Jurkat, Clone E6-1 (cell line): ENCODE measurements at regions not wholly inside any gene's neighbourhood (a gene's known extent, or its start where the extent isn't known, plus 50 kb on each side); places are given as distances from the start of the nearest gene placed in this dataset.
"Not testable (repeated sequence)": the region's sequence is repeated elsewhere in the genome, so short reads cannot be mapped to it uniquely, and the experiment has no call there.

ENCODE experiments used
- DNase-seq: peaks from one replicate; pipeline ENCODE4 v3.0.0-alpha.2; 2011; ENCODE audit warnings: low read depth, low spot score
- H3K4me3 ChIP-seq: 2 replicates; pipeline ENCODE4 v1.5.1; 2011; ENCODE audit warnings: mild to moderate bottlenecking, low read length, control low read depth, moderate library complexity

DNA sequence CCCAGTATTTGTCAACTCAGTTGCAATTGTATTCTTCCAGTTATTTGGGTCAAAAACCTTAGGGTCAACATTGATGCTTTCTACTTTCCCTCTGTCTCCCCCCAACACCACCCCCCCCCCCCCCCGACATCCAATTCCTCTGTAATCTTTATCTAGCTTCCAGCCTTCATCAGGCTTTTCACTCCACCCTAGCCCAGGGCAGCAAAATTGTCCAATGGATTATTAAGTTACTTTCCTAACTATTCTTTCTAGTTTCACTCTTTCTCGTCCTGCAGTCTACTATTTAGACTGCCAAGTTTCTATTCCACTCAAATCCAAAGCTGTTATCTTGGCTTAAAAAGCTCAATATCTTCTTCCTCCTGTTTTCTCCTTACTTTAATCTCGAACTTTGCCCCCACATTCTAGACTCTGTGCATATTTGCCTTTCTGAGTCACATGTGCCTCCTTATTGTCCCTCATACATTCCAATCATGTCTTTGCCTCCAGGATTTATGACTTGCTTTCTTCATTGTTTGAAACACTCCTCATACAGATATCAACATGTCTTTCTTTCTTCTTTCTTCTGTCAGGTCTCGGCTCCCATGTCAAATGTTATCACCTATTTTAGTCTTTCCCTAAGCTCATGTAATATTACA, 196.6 kb upstream of the TMEM196 start:
- DNase-seq: no peak
- no peak overlapping the region for H3K4me3 ChIP-seq

DNA sequence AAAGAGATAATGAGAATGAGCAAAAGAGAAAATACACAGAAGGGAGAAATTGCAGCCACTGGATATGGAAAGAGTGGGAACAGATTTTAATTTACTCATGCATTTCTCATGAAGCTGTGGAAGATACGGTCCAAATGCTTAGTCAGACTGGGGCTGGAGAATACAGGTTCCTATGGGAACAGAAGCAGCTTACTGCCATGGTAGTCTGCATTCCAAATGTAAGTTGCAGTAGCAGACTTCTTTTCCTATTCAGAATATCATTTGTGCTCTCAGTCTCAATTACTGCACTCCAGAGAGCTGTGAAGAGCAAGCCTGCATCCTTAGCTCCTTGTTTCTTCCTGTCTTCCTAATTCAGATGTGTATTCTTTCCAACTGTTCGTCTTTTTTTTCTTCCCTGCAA, 190.8 kb upstream of the TMEM196 start:
- no peak for DNase-seq
- no peak overlapping the region for H3K4me3 ChIP-seq

DNA sequence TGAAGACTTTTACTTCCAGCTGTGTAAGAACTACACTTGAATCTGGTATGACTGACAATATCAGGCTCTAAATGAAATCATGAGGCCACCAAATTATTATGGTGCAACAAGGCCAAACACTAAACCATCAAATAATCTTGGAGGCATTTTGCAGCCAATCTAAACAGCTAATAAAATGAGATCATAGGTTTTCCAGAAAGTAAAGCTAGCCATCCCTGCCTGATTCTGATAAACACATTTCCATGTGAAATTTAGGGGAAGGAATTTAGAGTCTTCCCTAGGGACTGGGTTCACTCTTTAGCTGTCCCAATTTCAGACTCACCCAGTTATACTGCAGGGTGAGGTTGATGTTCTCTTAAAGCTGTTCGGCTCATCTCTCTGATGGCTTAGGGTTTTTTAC, 190.3 kb upstream of the TMEM196 start:
- H3K4me3 ChIP-seq: no peak overlapping the region
- no peak for DNase-seq

DNA sequence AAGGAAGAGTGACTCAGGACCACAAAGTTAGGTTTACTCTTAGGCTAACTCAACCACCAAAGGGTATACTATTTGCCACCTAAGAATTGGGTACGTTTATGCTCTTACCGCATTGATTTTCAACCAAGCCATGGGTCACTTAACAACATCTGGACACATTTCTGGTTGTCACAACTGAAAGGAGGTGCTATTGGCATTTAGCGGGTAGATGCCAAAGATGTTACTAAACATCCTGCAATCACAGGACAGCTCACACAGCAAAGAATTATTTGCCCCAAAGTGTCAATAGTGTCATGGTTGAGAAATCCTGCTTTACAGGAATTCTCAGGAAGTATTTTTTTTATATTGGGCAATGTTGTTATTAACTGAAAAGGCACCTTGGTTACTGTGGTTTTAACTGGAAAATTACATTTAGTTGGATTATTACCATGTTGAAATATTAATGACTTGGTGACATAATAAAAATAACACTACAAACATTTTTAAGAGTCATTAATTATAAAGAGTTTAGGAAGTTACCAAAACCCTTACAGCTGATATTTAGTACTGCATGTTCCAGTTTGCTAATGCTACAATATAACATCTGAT, 185.0 kb upstream of the TMEM196 start:
- H3K4me3 ChIP-seq: no peak overlapping the region
- no peak for DNase-seq

DNA sequence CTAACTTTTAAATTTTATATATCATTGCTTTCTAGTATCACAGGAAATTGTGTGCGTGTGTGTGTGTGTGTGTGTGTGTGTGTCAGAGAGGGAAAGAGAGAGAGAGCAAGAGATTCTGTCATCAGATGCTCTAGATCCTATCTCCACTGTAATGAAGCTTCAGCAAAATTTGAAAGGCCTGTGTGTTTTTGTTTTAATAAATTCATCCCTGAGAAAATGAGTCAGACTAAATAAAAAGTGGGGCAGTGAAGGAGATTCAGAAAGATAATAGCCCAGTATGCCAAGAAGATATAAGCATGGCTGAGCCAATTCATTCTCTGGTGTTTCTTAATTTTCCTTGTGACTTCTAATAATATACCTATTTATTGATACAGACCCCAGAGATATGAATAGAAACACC, 184.2 kb upstream of the TMEM196 start:
- DNase-seq: no peak
- H3K4me3 ChIP-seq: no peak overlapping the region

DNA sequence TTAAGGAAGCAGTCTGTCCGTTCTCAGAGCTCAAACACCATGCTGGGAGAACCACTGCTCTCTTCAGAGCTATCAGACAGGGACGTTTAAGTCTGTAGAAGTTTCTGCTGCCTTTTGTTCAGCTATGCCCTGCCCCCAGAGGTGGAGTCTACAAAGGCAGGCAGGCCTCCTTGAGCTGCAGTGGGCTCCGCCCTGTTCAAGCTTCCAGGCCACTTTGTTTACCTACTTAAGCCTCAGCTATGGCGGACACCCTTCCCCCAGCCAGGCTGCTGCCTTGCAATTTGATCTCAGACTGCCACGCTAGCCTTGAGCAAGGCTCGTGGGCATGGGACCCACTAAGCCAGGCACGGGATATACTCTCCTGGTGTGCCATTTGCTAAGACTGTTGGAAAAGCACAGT, 180.7 kb upstream of the TMEM196 start:
- not testable (repeated sequence) for H3K4me3 ChIP-seq, DNase-seq

DNA sequence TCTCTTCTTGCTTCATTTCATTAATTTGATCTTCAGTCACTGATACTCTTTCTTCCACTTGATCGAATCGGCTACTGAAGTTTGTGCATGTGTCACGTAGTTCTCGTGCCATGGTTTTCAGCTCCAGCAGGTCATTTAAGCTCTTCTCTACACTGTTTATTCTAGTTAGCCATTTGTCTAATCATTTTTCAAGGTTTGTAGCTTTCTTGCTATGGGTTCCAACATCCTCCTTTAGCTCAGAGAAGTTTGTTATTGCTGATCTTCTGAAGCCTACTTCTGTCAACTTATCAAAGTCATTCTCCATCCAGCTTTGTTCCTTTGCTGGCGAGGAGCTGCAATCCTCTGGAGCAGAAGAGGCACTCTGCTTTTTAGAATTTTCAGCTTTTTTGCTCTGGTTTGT, 180.0 kb upstream of the TMEM196 start:
- not testable (repeated sequence) for DNase-seq, H3K4me3 ChIP-seq

DNA sequence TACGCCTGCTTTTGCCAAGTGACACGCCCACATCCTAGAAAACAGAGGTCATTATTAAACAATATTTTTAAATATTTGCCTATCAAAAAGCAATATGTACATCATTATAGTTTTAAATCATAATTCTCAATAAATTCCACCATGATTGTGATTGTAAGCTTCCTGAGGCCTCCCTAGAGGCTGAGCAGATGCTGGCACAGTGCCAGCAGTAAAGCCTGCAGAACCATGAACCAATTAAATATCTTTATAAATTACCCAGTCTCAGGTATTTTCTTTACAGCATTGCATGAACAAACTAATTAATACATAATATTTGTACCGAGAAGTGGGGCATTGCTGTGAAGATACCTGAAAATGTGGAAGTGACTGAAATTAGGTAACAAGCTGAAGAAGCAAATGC, 174.7 kb upstream of the TMEM196 start:
- no peak overlapping the region for H3K4me3 ChIP-seq
- DNase-seq: no peak

DNA sequence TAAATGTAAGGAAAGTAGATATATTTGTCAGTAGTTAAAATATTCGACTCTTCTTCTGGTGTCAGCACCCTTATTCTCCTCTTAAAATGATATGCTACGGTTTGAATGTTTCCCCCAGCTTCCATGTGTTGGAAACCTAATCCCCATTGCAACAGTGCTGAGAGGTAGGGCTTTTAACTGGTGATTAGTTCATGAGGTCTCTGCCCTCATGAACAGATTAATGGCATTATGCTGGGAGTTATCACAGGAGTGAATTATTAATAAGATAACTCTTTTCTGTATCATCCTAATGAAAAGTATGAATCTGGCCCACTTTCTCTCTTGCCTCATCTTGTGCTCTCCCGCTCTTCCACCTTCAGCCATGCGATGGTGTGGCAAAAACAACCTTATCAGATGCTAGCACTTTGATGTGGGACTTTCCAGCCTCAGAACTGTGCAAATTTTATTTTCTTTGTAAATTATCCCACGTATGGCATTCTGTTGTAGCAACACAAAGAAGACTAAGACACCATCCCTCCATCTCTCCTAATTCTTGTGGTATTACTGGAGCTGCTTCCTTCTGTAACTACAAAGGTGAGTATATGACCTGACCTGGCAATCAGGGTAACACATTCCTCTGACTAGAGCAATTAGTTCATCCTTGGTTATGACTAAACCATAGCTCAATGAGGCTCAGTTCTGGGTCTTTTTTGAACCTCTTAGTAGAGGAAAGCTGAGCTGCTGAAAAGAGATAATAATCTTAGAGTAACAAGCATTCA, 171.1 kb upstream of the TMEM196 start:
- no peak for DNase-seq
- no peak overlapping the region for H3K4me3 ChIP-seq

DNA sequence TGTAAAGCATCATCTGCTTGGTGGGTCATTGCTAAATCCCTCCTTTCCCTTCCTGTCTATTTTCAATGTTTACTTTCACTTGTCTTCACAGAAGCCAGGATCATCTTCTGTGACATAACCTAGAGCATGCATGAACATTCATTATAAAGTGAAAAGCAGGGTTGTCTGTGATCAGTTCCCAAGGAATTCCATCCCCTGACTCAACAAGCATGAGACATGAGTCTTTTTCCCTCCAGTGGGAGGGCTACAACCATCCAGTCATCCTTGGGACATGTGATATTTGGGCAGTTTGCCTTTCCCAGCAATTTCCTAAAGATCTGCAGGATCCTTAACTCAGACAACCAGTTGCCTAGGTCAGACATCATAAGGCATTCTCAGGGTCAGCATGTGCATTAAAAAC, 166.3 kb upstream of the TMEM196 start:
- H3K4me3 ChIP-seq: no peak overlapping the region
- DNase-seq: no peak

DNA sequence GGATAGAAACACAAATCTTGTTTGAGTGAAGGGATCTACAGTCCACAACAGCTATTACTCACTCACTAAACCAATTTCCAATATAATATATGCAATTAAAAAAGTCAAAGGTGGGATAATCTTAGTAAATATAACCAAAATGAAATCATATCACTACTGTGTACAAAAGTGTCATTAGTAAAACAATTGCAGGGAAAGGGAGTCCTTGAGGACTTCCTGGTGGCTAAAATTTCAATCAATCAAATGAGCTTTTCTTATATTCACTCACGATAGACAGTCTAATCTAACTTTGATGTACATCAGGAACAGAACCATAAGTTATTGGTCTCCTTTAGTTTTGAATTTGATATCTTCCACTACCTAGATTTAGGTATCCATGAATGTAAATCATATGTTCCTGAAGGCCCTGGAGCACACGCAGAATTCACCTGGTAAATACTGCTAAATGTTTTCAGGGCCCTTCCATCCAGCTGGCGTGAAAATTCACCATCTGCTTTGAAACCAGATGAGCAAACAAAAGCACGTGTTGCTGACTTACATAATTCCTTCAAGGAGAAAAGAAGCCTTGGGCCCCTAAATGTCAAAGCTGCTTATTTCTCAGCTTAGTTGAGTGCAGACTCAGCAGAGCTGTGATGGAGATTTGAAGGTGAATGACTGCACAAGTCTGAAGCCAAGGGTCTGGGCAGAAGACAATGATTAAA, 159.3 kb upstream of the TMEM196 start:
- no peak for DNase-seq

DNA sequence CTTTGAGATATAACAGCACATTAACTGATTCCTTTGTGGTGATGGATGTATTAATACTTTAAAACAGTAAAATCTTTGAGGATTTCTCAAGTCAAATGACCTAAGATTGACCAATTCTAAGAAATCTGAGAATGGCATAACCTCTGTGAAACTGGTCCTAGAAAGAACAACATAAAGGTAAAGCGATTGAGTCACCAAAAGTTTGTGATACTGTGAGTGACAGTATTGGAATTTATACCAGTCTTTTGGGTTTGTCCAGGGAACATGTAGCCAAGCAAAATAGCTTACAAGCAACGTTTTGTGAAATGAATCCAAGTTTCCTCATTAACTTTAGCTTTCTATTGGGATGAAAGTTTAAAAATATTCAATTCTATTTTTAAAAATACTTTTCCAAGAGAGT, 157.4 kb upstream of the TMEM196 start:
- no peak overlapping the region for H3K4me3 ChIP-seq
- no peak for DNase-seq

More for the DNA sequence above, 159.3 kb upstream of the TMEM196 start:
- no peak overlapping the region for H3K4me3 ChIP-seq

DNA sequence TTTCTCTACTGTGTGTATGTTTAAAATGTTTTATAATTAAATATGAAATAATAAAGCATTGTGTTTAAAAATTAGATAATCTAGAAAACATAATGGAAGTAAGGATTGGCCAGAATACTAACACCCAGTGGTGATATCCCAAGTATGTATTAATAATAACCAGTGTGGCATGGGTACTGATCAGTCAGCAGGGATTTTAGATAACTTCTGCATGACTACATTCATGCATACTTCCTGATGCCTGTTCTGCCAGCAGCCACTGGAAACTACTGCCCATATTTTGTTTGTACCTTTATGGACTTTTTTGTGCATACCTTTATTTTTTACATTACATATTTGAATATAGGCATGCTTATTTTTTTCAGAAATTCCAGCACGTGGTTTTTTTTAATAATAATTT, 156.6 kb upstream of the TMEM196 start:
- no peak for DNase-seq
- no peak overlapping the region for H3K4me3 ChIP-seq

DNA sequence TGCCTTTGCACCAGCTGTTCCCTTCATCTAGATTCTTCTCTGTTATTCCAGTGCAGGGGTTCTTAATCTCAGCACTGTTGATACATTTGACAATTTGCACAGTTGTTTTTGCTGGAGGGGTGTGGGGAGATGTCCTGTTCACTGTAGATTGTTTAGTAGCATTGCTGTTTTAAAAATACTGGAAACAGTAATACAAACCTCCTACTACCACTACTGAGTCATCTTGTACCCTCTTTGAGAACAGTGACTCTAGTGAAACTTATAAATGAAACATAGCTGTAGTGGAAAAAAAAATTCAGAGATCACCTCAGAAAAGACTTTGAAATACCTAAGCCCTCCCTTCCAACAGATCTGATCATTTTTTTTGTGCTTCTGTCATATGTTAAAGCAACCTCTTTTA, 154.8 kb upstream of the TMEM196 start:
- no peak overlapping the region for H3K4me3 ChIP-seq
- DNase-seq: no peak

DNA sequence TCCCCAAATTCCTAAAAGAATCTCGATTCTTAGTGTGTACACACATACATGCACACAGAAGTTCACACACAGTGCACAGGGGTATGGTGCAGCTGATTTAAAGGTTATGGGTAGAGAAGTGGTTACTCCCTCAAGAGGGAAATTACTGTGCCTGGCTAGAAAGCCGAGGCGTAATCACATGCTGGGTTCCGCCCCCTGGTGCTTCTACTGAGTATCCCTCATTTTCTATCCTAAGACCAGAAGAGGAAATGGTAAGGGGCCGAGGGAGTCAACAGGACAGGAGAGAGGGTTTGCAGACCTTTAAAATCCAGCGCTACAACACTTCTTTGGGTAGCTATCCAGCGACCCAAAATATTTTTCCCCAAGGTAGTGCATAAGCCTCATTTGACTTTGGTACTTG, 147.3 kb upstream of the TMEM196 start:
- no peak for DNase-seq
- no peak overlapping the region for H3K4me3 ChIP-seq

DNA sequence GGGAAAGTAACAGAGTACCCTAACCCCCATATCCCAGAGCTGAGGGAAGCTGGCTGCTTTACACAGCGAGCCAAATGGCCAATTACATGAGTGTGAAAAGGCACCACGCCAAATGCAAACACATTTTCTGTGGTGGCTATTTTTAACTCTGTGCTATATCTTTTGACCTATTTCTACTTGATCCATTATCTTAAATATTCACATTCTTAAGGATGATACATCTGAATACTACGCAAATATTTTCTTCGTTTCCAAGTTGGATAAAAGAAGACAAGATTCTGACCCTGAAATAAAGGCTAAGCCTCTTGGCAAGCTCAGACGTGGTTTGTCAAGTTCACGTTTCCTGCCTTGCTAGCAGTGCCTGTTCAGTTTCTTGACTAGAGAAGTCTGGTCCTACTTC, 146.7 kb upstream of the TMEM196 start:
- DNase-seq: no peak
- no peak overlapping the region for H3K4me3 ChIP-seq

DNA sequence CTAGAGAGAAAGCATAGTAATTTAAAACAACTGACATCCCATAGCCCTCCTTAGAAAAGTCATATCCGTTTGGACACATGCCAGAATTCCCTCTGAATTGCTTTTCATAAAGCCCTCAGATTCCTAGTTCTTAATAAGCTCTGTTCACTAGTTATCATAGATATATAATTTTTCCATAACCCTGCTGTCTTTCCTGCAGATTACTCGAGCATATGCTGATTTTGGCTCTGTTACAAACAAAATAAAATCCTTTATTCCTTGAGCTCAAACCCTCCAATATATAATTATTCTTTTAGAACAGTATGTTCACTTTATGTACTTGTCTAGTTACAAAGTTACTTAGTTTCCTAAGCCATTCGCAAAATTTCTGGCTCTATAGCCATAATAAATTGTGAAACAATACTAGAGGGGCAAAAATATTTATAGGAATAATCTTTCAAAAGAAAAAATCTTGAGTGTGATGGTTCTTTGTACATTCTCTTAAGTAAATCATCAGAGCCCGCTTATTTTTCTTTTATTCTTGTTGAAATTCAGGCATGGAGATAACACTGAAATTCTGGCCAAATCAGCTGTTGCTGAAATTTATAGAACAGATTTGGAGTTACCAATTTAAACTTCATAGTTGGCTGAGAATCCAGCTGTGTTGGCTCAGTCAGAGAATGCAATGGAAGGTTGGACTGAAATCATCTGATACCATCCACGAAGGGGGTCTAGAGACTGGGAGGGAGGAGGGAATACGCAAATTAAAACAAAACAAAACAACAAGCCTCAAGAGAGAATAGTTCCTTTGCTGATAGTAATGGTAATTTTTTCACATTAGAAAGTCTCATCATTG, 146.1 kb upstream of the TMEM196 start:
- no peak for DNase-seq

DNA sequence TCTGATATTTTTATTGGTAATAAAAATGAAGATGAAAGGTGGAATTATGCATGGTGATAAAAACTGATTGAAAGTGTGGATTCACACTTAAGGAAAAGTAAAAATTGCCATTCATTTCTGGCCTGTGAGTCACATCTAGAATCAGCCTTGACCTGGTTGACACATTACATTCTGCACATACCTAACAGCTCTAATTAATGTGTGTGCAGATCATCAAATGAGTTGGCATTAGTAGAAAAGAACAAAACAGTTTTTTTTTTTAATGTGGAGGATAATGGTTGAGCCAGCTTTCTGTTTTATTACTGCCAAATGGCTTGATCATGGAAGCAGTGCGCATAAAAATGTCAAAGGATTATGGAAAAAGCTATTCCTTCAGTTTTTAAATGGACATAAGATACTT, 142.6 kb upstream of the TMEM196 start:
- H3K4me3 ChIP-seq: no peak overlapping the region
- no peak for DNase-seq

More for the DNA sequence above, 146.1 kb upstream of the TMEM196 start:
- H3K4me3 ChIP-seq: no peak overlapping the region

DNA sequence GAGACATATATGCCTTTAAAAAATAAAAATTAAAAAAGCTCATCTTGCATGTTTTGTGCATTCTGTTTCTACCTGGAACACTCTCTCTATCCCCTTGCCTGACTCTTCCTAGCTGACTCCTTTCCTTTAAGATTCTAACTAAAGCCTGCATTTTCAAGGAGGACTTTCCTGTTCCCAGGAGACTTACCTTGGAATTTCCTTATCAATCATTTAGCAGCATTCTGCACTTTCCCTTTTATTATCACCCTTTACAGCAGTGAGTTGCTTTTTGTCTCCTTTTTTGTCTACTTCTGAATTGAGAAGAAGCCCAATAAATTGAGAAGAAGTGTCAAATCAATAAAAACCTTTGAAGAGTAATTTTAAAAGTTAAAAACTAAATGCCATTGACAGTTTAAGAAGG, 142.2 kb upstream of the TMEM196 start:
- no peak overlapping the region for H3K4me3 ChIP-seq
- DNase-seq: no peak
